ENCODE measurements at regions not wholly inside any gene's neighbourhood (a gene's known extent, or its start where the extent isn't known, plus 50 kb on each side); places are given as distances from the start of the nearest gene placed in this dataset.
"Not testable (repeated sequence)": the region's sequence is repeated elsewhere in the genome, so short reads cannot be mapped to it uniquely, and the experiment has no call there.

GRCh38 chr3:104412608-104413580 lies 953.8 kb upstream of the ALCAM start:
- intact Hi-C loops (cut with DNase I), result no loop called here
- DNase-seq (ENCODE audit: low spot score), result no peak

GRCh38 chr3:104428337-104428925 lies 938.3 kb upstream of the ALCAM start:
- intact Hi-C loops (cut with DNase I), result no loop called here
- DNase-seq (ENCODE audit: low spot score), result no peak

- no peak for DNase-seq (ENCODE audit: low spot score)
- intact Hi-C loops (cut with DNase I), result no loop called here
Observed at GRCh38 chr3:104429727-104430126, 937.0 kb upstream of the ALCAM start.

DNA sequence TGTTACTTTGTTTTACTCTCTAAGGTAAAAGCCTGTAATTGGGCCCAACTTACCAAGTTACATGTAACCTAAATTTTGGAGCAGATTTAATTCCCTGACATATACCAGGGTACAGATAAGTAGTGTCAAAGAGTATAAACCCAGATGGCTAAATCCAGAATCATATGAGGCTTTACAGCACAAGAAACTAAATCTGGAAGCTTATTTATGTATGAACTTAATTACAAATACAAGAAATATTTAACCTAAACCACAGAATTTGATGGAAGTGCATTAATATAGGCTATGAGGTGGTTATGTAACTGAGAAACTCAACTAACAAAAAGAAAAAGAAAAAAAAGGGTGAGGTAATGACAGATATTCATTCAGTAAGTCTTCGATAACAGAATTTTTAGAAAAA lies 930.2 kb upstream of the ALCAM start:
- intact Hi-C loops (cut with DNase I), result no loop called here
- no peak for DNase-seq (ENCODE audit: low spot score)

DNA sequence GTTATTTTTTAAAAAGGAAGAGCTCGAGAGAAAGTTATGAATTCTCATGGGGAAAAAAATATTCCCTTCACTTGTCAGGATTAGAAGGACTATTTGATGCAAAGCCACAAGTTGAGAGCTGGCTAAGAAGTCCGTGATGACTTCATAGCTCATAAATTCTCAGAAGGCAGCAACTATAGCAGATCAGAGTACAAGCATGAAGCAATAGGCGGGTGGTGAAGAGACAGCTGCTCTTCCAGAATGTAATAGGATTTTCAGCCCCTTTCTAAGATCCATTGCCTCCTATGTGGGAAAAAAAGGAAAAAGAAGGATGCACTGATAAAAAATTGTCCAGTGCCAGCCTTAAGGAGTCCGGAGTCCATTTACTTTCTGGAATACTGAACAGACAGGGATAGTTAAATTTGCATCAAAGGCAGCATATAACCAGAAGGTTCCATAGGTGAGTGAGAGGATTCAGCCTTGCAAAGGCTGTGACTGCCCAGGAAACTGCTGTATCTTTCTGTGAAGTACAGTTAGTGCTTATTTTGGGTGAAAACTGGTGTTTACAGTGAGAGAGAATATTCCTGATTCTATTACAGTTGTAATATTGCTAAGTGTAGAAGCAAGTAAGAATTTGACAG lies 929.5 kb upstream of the ALCAM start:
- intact Hi-C loops (cut with DNase I), result no loop called here
- no peak for DNase-seq (ENCODE audit: low spot score)

GRCh38 chr3:104437891-104438290 lies 928.8 kb upstream of the ALCAM start:
- no peak for DNase-seq (ENCODE audit: low spot score)
- intact Hi-C loops (cut with DNase I), result no loop called here

- intact Hi-C loops (cut with DNase I), result no loop called here
- no peak for DNase-seq (ENCODE audit: low spot score)
Observed at GRCh38 chr3:104438706-104439105, 928.0 kb upstream of the ALCAM start.

GRCh38 chr3:104445252-104445919 lies 921.3 kb upstream of the ALCAM start:
- intact Hi-C loops (cut with DNase I); DNase-seq (ENCODE audit: low spot score): not testable (repeated sequence)

- intact Hi-C loops (cut with DNase I), result no loop called here
- DNase-seq (ENCODE audit: low spot score), result no peak
Observed at GRCh38 chr3:104447681-104448080, 919.0 kb upstream of the ALCAM start.

- no peak for DNase-seq (ENCODE audit: low spot score)
- intact Hi-C loops (cut with DNase I), result no loop called here
Observed at GRCh38 chr3:104452697-104453096, 914.0 kb upstream of the ALCAM start.

DNA sequence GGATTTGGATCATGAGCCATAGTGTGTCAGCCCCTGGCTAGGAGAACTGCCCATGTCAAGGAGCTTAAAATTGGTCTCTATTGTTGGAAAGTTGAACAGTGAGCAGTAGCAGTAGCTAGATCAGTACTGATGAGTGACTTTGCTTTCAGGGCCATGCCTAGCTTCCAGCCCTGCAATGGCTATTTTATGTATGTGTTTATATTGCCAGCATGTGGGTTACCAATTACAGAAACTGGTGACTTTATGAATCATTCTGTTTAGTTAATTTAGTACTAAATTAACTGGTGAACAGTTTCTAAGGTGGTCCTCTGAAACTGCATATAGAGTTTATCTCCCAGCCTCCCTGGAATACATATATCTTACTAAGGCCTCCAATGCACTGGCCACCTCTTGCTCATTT lies 908.1 kb upstream of the ALCAM start:
- intact Hi-C loops (cut with DNase I), result no loop called here
- DNase-seq (ENCODE audit: low spot score), result no peak

GRCh38 chr3:104460477-104461406 lies 906.0 kb upstream of the ALCAM start:
- no peak for DNase-seq (ENCODE audit: low spot score)
- intact Hi-C loops (cut with DNase I), result no loop called here

- intact Hi-C loops (cut with DNase I), result no loop called here
Observed at GRCh38 chr3:104461431-104461830, 905.3 kb upstream of the ALCAM start.

DNA sequence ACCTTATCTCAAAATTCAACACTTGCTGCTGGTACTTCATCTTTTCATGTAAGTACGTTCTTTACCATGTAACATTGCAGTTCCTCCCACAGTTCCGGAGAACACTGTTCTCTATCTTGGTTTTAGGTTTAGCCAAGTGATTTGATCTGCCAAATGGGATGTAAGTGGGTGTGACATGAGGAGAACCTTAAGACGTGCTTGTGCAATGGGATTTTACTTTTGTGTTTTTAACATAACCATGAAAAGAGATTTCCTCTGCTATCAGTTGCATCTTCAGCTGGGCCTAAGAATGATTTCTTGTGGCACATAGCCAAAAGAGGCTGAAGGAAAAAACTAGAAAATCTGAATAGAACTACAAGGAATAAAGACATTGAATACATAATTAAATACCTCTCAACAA lies 894.5 kb upstream of the ALCAM start:
- DNase-seq (ENCODE audit: low spot score), result no peak
- intact Hi-C loops (cut with DNase I), result no loop called here

More at GRCh38 chr3:104461431-104461830, 905.3 kb upstream of the ALCAM start:
- no peak for DNase-seq (ENCODE audit: low spot score)

- intact Hi-C loops (cut with DNase I), result no loop called here
- no peak for DNase-seq (ENCODE audit: low spot score)
Observed at GRCh38 chr3:104474011-104474410, 892.7 kb upstream of the ALCAM start.

GRCh38 chr3:104503022-104503421 lies 863.7 kb upstream of the ALCAM start:
- intact Hi-C loops (cut with DNase I), result no loop called here
- DNase-seq (ENCODE audit: low spot score), result no peak

DNA sequence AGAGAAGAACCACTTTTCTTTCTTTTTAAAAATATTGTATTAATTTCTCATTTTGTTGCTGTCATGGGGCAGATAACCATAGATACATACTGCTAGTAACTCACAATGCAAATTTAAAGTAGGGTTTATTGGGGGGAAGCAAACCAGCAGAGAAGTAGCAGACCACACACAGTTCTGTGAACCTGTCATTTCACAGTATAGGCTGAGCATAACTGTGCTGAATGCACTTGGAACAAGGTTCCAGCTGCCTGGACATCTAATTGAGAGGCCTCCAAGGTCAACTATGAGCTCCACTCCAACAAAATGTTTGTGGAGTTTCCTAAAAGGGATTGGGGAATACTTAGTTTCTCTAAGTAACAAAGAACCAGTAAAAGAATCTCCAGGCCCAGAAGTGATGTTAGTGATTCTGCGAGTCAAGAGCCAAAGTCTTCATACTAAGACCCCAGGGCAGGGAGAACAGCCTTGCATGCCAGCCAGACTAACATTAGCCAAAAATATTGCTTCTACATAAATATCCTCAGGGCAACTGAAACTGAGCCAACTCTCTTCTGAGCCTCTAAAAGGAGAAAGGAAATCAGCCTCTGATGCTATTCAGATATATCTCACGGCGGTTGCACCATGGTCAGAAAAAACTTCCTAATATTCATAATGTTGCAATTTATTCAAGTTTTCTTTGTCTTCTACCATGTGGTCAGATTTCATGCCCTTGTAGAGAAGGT lies 856.4 kb upstream of the ALCAM start:
- intact Hi-C loops (cut with DNase I), result no loop called here
- no peak for DNase-seq (ENCODE audit: low spot score)

DNA sequence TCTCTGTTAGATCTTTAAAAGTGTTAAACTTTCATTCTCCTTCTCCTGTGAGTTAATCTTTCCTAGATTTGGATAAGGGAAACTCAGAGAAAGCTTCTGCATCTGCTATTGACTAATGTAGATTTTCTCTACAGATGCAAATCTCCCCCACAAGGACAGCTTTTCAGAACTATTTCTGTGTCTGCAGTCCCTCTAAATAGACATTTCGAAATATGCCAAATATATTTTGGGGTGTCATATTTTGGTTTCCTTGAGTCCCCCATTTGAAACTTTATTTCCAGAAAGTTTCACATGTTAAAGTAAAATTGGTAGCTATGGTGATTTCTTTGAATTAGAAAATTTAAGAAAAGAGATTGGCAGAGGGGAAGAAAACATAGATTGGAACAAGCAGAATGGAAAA lies 852.3 kb upstream of the ALCAM start:
- intact Hi-C loops (cut with DNase I), result no loop called here
- DNase-seq (ENCODE audit: low spot score), result no peak
